Sigmoid colon (tissue), 6 donors: ENCODE measurements at regions not wholly inside any gene's neighbourhood (a gene's known extent, or its start where the extent isn't known, plus 50 kb on each side); places are given as distances from the start of the nearest gene placed in this dataset.

ENCODE experiments used
- DNase-seq: peaks from one replicate; pipeline ENCODE4 v3.0.0-alpha.2; 2019
- H3K27ac ChIP-seq, 4 donors: fragments of 200-600 bp; sonication (generic); one replicate each; pipeline ENCODE4 v1.5.1; 2016 to 2019; ENCODE audit warnings: mild to moderate bottlenecking in 1 of 4
- H3K27me3 ChIP-seq, 3 donors: fragments of 200-600 bp; sonication (generic); one replicate each; pipeline ENCODE4 v1.5.1; 2019; ENCODE audit warnings: mild to moderate bottlenecking in 1 of 3
- H3K36me3 ChIP-seq, 4 donors: fragments of 200-600 bp; sonication (generic); one replicate each; pipeline ENCODE4 v1.5.1; 2016 to 2019
- H3K4me1 ChIP-seq, 4 donors: fragments of 200-600 bp; sonication (generic); one replicate each; pipeline ENCODE4 v1.5.1; 2017 to 2019
- H3K4me3 ChIP-seq, 4 donors: fragments of 200-600 bp; sonication (generic); one replicate each; pipeline ENCODE4 v1.5.1; 2017 to 2019; ENCODE audit warnings: mild to moderate bottlenecking in 2 of 4, moderate library complexity in 1 of 4
- H3K9me3 ChIP-seq, 4 donors: fragments of 200-600 bp in 3 of 4; sonication (generic) in 3 of 4; one replicate each; pipeline versions ENCODE4 v1.5.1 to v1.6.1; 2013 to 2019
- CTCF ChIP-seq, 4 experiments: fragments of 450-650 bp in 3 of 4; fragments of 200-600 bp in 1 of 4; IDR thresholded peaks; one replicate each; pipeline ENCODE4 v1.5.1; 2016 to 2019; ENCODE audit warnings: antibody characterized with exemption in 4 of 4, mild to moderate bottlenecking in 3 of 4, moderate library complexity in 2 of 4
- EP300 ChIP-seq, 4 donors: sonication (generic); formaldehyde crosslinking; IDR thresholded peaks; one replicate each; pipeline ENCODE4 v1.6.1; 2017; ENCODE audit warnings: antibody characterized with exemption in 4 of 4
- POLR2A ChIP-seq, 2 donors: fragments of 450-650 bp; IDR thresholded peaks; one replicate each; pipeline ENCODE4 v1.6.1; 2016; ENCODE audit warnings: antibody characterized with exemption in 2 of 2, mild to moderate bottlenecking in 2 of 2, moderate library complexity in 2 of 2
- POLR2AphosphoS5 ChIP-seq, 4 donors: sonication (generic); formaldehyde crosslinking; IDR thresholded peaks; one replicate each; pipeline ENCODE4 v1.6.1; 2017; ENCODE audit warnings: antibody characterized with exemption in 4 of 4
- WGBS, 2 donors: extraction: QIAGEN DNeasy Blood & Tissue Kit; methylation state at CpG; one replicate each; pipeline ENCODE4 v1.1.7; 2013; 5-methylcytosine and 5-hydroxymethylcytosine counted together
- intact Hi-C: fragments of 100-400 bp; cut with DNase I; formaldehyde crosslinking; loops from one replicate; pipeline ENCODE4 v1.15.1; 2023
- donor health status: healthy with polysubstance abuse.
- donor health status: healthy.

- 91 to 93% methylated on average over 8 of the region's 8 CpGs for WGBS, 2 donors
- H3K27ac ChIP-seq: no peak overlapping the region
- no peaks in the 10 kb centered on the region for H3K27me3 ChIP-seq
Measured at GRCh38 chr12:124233846-124234640, 60.9 kb upstream of the RFLNA start.

GRCh38 chr12:124236625-124237031 lies 58.3 kb upstream of the RFLNA start:
- DNase-seq: no peak
- Histone ChIP-seq H3K4me1 (no peaks in the 10 kb centered on the region), H3K27ac (no peak overlapping the region)

More at GRCh38 chr12:124233846-124234640, 60.9 kb upstream of the RFLNA start:
- Histone ChIP-seq H3K4me1 (no peaks in the 10 kb centered on the region), H3K9me3 (no peaks in the 10 kb centered on the region), H3K4me3 (no peak overlapping the region), H3K36me3 (no peaks in the 10 kb centered on the region)
- TF ChIP-seq POLR2A (IDR thresholded peaks at IDR 0.05) (no peak), CTCF (IDR thresholded peaks at IDR 0.05) (no peak), POLR2AphosphoS5 (IDR thresholded peaks at IDR 0.05) (no peak), EP300 (IDR thresholded peaks at IDR 0.05) (no peak)
- DNase-seq: no peak
- intact Hi-C loops: no loop called here

DNA sequence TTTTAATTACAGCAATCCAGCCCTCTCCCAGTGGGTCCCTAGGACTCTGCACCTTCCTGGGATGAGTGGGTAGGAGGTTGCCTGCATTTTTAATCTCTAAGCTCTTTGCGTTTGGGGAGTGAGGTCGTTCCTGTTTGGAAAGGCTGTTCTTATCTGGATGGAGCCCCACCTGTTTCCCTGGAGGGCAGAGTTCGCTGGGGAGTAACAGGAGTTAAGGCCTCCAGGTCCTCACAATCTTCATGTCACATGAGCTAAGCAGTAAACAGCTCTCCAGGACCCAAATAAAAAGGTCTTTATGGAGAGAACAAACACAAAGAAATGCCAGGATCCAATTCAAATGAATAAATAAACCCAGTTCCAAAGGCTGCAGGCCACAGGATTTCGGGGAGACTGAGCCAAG lies 56.0 kb upstream of the RFLNA start:
- H3K27me3 ChIP-seq: no peaks in the 10 kb centered on the region
- no peak for DNase-seq
- H3K4me3 ChIP-seq: no peak overlapping the region
- no peak overlapping the region for H3K27ac ChIP-seq
- no peak for TF ChIP-seq CTCF (IDR thresholded peaks at IDR 0.05)
- TF ChIP-seq EP300 (IDR thresholded peaks at IDR 0.05): no peak
- no peak for TF ChIP-seq POLR2A (IDR thresholded peaks at IDR 0.05)
- TF ChIP-seq POLR2AphosphoS5 (IDR thresholded peaks at IDR 0.05): no peak
- H3K4me1 ChIP-seq: no peaks in the 10 kb centered on the region
- WGBS, 2 donors: 12 to 56% methylated on average over 4 of the region's 4 CpGs
- H3K36me3 ChIP-seq: no peaks in the 10 kb centered on the region
- intact Hi-C loops: no loop called here
- H3K9me3 ChIP-seq: no peaks in the 10 kb centered on the region

More at GRCh38 chr12:124236625-124237031, 58.3 kb upstream of the RFLNA start:
- 24 to 68% methylated on average over 5 of the region's 5 CpGs for WGBS, 2 donors
- H3K4me3 ChIP-seq: no peak overlapping the region
- no peaks in the 10 kb centered on the region for H3K9me3 ChIP-seq
- intact Hi-C loops: no loop called here
- no peaks in the 10 kb centered on the region for H3K36me3 ChIP-seq
- no peaks in the 10 kb centered on the region for H3K27me3 ChIP-seq
- TF ChIP-seq POLR2AphosphoS5 (IDR thresholded peaks at IDR 0.05): no peak
- TF ChIP-seq EP300 (IDR thresholded peaks at IDR 0.05): no peak
- no peak for TF ChIP-seq CTCF (IDR thresholded peaks at IDR 0.05)

DNA sequence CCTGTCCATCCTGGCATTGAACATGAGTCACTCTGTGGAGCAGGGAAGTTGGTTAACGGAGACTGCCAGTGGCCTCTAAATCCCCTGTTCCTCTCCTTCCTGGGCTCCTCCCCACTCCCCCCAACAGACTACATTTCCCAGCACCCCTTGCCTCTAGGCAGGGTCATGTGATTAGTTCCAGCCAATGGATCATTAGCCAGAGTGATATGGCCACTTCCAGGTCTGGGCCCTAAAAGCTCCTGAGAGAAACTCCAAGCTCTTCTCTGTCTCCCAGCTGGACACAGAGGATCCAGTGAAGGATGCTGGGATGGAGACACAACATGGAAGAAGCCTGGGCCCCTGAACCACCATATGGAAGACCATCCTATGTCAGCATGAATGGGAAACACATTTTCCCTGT lies 54.4 kb upstream of the RFLNA start:
- Histone ChIP-seq H3K4me1 (no peaks in the 10 kb centered on the region), H3K27ac (no peak overlapping the region), H3K9me3 (no peaks in the 10 kb centered on the region), H3K36me3 (no peaks in the 10 kb centered on the region), H3K27me3 (no peaks in the 10 kb centered on the region), H3K4me3 (no peak overlapping the region)
- TF ChIP-seq POLR2AphosphoS5 (IDR thresholded peaks at IDR 0.05): no peak
- TF ChIP-seq CTCF (IDR thresholded peaks at IDR 0.05): no peak
- TF ChIP-seq POLR2A (IDR thresholded peaks at IDR 0.05): no peak
- TF ChIP-seq EP300 (IDR thresholded peaks at IDR 0.05): no peak
- WGBS, 2 donors: 94 to 100% methylated on average over 1 of the region's 1 CpG
- DNase-seq: no peak
- intact Hi-C loops: no loop called here
